IPS-18c (cell line): ENCODE measurements at regions not wholly inside any gene's neighbourhood (a gene's known extent, or its start where the extent isn't known, plus 50 kb on each side); places are given as distances from the start of the nearest gene placed in this dataset.

ENCODE experiments used
- H3K4me3 ChIP-seq: 2 replicates; pipeline ENCODE4 v1.7.0; 2013; ENCODE audit warnings: low read depth, mild to moderate bottlenecking, low read length, moderate library complexity; ENCODE audit not compliant: insufficient read depth
- H3K9me3 ChIP-seq: one replicate; pipeline ENCODE4 v1.6.1; 2013; ENCODE audit warnings: mild to moderate bottlenecking, low read length, moderate library complexity; ENCODE audit not compliant: control insufficient read depth, insufficient read depth

- no peak overlapping the region for H3K4me3 ChIP-seq
- H3K9me3 ChIP-seq: no peaks in the 10 kb centered on the region
These were observed 350.4 kb downstream of the RPS24 start for GRCh38 chr10:78384049-78384431.

DNA sequence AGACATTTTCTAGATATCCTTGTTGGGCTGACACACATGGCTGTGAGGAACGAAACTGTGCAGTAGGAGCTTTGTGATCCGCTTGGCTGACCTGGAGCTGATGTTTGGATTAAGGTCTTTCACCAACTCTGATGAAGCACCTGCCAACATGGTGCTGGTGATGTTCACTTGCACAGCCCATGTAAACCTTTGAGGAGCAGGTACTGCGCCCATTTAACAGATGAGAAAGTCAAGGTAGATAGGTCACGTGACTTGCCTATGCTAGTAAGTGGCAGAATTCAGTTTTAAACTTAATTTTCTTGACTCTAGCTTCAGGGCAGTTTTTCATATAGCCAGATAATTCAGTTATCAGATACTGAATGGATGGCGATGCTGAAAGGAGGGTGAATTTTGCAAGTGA, 351.9 kb downstream of the RPS24 start:
- Histone ChIP-seq H3K9me3 (no peaks in the 10 kb centered on the region), H3K4me3 (no peak overlapping the region)

GRCh38 chr10:78386509-78386908, 352.8 kb downstream of the RPS24 start:
- H3K4me3 ChIP-seq: no peak overlapping the region

DNA sequence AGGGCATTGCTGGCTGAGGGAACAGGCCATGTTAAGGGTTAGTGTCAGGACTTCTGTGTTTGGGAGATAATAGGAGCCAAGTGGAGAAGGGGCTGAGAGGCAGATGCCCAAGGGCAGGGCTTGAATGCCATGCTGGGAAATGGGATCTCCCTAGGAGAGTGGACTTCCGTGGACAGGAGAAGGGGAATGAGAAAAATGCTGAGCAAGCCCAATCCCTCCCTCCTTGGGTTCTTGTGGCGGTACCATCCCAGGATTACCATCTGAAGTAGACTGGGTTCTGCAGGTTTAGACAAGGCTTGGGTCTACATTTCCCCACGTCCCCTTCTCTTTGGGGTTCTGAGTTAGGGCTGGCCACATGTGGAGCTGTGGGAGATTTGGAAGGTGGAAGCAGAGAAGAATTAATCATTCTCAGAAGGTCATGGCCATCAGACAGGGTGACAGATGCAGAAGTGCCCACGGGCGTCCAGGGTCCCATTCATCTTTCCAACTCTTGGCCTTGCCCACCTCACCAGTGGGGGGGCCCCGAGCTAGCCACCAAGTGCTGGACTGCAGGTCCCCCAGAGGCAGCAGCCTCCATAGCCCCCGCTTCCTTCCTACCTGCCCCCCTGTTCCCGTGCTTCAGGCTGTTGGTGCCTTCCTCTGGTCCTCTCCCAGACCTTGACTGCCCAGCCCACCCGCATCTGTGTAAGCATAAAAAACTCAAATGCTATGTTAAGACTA, 354.8 kb downstream of the RPS24 start:
- Histone ChIP-seq H3K9me3 (no peaks in the 10 kb centered on the region), H3K4me3 (no peak overlapping the region)

More at GRCh38 chr10:78386509-78386908, 352.8 kb downstream of the RPS24 start:
- H3K9me3 ChIP-seq: no peaks in the 10 kb centered on the region

DNA sequence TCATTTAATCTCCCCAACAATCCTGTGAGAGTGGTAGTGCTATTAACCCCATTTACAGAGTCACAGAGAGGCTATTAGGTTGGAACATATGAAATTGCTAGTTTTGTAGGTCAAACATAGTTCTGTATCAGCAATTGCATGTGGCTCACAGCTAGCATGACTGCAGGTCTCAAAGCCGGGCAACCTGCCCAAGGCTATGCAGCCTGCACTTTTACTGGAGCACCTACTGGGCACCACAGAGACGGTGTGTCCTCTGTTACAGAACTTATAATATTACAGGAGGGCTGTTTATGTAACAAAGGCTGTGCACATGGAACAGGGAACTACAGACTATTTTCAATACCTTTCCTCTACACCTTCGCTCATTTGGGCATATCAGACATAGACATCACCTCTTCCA, 355.8 kb downstream of the RPS24 start:
- no peak overlapping the region for H3K4me3 ChIP-seq
- H3K9me3 ChIP-seq: no peaks in the 10 kb centered on the region

- H3K9me3 ChIP-seq: no peaks in the 10 kb centered on the region
- no peak overlapping the region for H3K4me3 ChIP-seq
These were observed 356.4 kb downstream of the RPS24 start for GRCh38 chr10:78390051-78390450.

DNA sequence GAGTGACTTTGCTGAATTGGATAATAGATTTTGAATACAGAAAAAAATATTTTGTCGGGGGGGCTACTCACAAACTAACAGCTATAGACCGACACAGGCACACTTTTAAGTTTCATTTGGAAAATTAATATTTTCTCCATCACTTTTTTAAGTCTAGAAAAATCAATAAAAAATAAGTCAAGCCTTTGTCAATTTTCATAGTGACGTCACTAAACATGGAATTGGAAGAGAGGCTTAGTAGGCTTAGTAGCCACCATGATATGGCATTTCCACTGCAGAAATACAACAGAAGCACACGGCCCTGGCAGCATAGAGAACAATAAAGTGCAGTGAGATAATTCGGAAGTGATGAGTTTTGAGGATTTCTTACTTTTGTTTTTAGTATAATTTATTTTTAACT, 357.2 kb downstream of the RPS24 start:
- Histone ChIP-seq H3K9me3 (no peaks in the 10 kb centered on the region), H3K4me3 (no peak overlapping the region)

- Histone ChIP-seq H3K4me3 (no peak overlapping the region), H3K9me3 (no peaks in the 10 kb centered on the region)
These were observed 357.9 kb downstream of the RPS24 start for GRCh38 chr10:78391585-78391984.

- H3K4me3 ChIP-seq: no peak overlapping the region
- no peaks in the 10 kb centered on the region for H3K9me3 ChIP-seq
These were observed 358.5 kb downstream of the RPS24 start for GRCh38 chr10:78392197-78392596.

- H3K4me3 ChIP-seq: no peak overlapping the region
- no peaks in the 10 kb centered on the region for H3K9me3 ChIP-seq
These were observed 359.4 kb downstream of the RPS24 start for GRCh38 chr10:78393094-78393493.

DNA sequence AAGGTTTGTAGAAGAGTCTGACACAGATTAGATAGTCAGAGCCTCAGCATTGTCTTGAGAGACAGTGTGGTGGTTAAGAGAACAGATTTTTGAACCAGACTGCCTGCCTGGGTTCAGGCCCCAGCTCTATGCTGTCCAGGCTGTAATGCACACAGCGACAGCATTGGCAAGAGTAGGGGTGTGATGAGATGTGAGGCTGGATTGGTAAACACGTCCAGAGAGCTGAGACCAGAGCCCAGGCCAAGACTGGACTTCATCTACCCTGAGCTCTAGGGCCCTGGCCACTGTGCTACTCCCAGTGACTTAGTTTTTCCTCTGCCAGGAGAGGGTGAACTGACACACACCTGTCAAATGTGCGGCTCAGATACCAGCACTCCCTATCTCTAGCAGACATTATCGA, 360.4 kb downstream of the RPS24 start:
- H3K9me3 ChIP-seq: no peaks in the 10 kb centered on the region
- no peak overlapping the region for H3K4me3 ChIP-seq

DNA sequence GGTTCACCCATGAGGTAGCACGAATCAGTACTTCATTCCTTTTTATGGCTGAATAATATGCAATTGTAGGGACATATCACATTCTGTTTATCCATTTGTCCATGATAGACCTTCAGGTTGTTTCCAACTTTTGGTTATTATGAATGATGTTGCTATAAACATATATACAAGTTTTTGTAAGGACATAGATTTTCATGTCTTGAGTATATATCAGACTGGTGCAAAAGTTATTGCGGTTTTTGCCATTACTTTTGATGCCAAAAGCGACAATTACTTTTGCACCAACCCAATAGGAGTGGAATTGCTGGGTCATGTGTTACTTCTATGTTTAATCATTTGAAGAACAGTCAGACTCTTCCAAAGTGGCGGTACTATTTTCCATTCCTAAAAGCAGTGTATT, 361.5 kb downstream of the RPS24 start:
- no peak overlapping the region for H3K4me3 ChIP-seq
- no peaks in the 10 kb centered on the region for H3K9me3 ChIP-seq

GRCh38 chr10:78396754-78397153, 363.1 kb downstream of the RPS24 start:
- Histone ChIP-seq H3K4me3 (no peak overlapping the region), H3K9me3 (no peaks in the 10 kb centered on the region)

GRCh38 chr10:78397786-78398185, 364.1 kb downstream of the RPS24 start:
- Histone ChIP-seq H3K4me3 (no peak overlapping the region), H3K9me3 (no peaks in the 10 kb centered on the region)

- no peaks in the 10 kb centered on the region for H3K9me3 ChIP-seq
- H3K4me3 ChIP-seq: no peak overlapping the region
These were observed 364.7 kb downstream of the RPS24 start for GRCh38 chr10:78398382-78398781.

DNA sequence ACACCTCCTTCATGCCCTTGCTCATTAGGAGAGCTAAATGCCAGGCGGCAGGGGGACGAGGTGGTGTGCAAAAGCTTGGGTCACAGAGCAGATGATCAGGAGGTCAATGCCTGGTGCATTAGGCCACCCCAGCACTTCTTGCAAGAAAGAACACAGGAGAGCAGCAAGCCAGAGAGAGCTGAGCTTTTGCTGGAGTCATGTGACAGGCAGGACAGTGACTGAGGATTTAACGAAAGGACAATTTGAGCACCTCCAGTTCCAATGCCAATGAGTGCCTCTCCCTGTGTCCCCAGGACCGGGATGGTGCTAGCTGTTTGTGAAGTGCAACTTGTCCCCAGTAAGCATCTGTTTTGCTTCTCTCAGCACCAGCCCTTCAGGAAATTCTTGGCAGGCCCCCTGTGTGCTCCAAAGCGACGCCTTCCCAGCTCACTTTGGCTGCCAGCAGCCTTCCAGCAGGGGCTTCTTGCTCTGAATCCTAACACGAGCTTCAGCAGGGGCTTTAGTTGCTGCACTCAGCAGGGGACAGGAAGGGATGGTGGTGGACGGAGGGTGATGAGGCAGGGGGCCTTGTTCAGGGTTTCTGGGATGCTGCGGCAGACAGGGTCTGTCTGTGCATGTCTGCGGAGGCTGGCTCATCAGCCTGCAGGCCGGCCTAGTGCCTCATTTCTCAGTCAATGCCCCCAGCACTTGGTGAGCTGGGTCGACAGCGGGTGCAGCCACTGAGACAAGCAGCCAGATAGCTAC, 368.1 kb downstream of the RPS24 start:
- no peak overlapping the region for H3K4me3 ChIP-seq
- H3K9me3 ChIP-seq: no peaks in the 10 kb centered on the region

DNA sequence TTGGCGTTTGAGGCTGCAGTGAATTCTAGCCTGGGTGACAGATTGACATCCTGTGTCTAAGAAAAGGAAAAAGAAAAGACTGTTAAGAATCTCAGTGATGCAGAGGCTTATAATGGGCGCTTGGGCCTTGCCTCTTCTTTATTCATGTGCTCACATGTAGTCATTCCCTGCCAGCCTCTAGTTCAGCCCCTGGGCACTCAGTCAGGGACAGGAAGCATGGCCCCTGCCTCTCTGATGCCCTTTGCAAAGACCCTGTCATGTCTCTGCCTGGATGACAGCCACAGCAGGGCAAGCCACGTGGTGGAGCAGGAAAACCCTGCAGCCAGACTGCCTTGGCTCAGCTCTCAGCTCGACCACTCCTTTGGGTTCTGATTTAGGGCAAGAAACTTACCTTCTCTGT, 368.9 kb downstream of the RPS24 start:
- Histone ChIP-seq H3K4me3 (no peak overlapping the region), H3K9me3 (no peaks in the 10 kb centered on the region)

GRCh38 chr10:78403781-78404180, 370.1 kb downstream of the RPS24 start:
- Histone ChIP-seq H3K4me3 (no peak overlapping the region), H3K9me3 (no peaks in the 10 kb centered on the region)

GRCh38 chr10:78404296-78404695, 370.6 kb downstream of the RPS24 start:
- no peaks in the 10 kb centered on the region for H3K9me3 ChIP-seq
- H3K4me3 ChIP-seq: no peak overlapping the region
